CD14-positive monocyte (primary cell): ENCODE measurements at regions not wholly inside any gene's neighbourhood (a gene's known extent, or its start where the extent isn't known, plus 50 kb on each side); places are given as distances from the start of the nearest gene placed in this dataset.

ENCODE experiments used
- DNase-seq, 3 donors: peaks; one replicate each; pipeline ENCODE4 v3.0.0-alpha.2; 2011 to 2022
- H2AFZ ChIP-seq: 2 replicates; pipeline ENCODE4 v1.6.0; 2012; ENCODE audit warnings: mild to moderate bottlenecking, low read depth, low read length, inconsistent platforms; ENCODE audit not compliant: insufficient read depth, poor library complexity, severe bottlenecking
- H3K27ac ChIP-seq, 2 donors: 1 replicate in 1 of 2; 2 replicates in 1 of 2; pipeline ENCODE4 v1.5.1; 2012 to 2013; ENCODE audit warnings: low read length in 2 of 2, control low read depth in 1 of 2, inconsistent platforms in 1 of 2, low read depth in 1 of 2, mild to moderate bottlenecking in 1 of 2
- H3K27me3 ChIP-seq, 2 donors: one replicate each; pipeline versions ENCODE4 v1.6.0 to v1.6.1; 2011 to 2013; ENCODE audit warnings: low read length in 2 of 2; ENCODE audit not compliant: control insufficient read depth in 2 of 2, insufficient read depth in 2 of 2
- H3K36me3 ChIP-seq, 2 donors: replicated peaks in 1 of 2; 1 replicate in 1 of 2; 2 replicates in 1 of 2; pipeline versions ENCODE4 v1.5.1 to v1.6.1; 2012 to 2013; ENCODE audit warnings: low read length in 2 of 2, control low read depth in 1 of 2, inconsistent platforms in 1 of 2, mild to moderate bottlenecking in 1 of 2; ENCODE audit not compliant: insufficient read depth in 2 of 2, control insufficient read depth in 1 of 2
- H3K4me1 ChIP-seq, 2 donors: 1 replicate in 1 of 2; 2 replicates in 1 of 2; pipeline versions ENCODE4 v1.5.1 to v1.6.1; 2012 to 2013; ENCODE audit warnings: low read length in 2 of 2, control low read depth in 1 of 2, inconsistent platforms in 1 of 2, mild to moderate bottlenecking in 1 of 2, moderate library complexity in 1 of 2; ENCODE audit not compliant: insufficient read depth in 2 of 2, control insufficient read depth in 1 of 2
- H3K4me2 ChIP-seq: replicated peaks from 2 replicates; pipeline ENCODE3; 2012; ENCODE audit warnings: low read length, moderate library complexity, mild to moderate bottlenecking; ENCODE audit not compliant: poor library complexity, severe bottlenecking; ENCODE audit errors: extremely low read depth
- H3K4me3 ChIP-seq, 3 experiments: fragments of 200-600 bp in 1 of 3; sonication (generic) in 1 of 3; replicated peaks in 1 of 3; 1 replicate in 2 of 3; 2 replicates in 1 of 3; pipeline ENCODE4 v1.5.1; 2011 to 2013; ENCODE audit warnings: low read length in 3 of 3, mild to moderate bottlenecking in 3 of 3, control low read depth in 2 of 3, low read depth in 2 of 3, inconsistent platforms in 1 of 3, moderate library complexity in 1 of 3
- H3K79me2 ChIP-seq: 2 replicates; pipeline ENCODE4 v1.6.0; 2012; ENCODE audit warnings: mild to moderate bottlenecking, control low read depth, inconsistent platforms, low read length, moderate library complexity; ENCODE audit not compliant: insufficient read depth
- H3K9ac ChIP-seq: 2 replicates; pipeline ENCODE4 v1.6.0; 2017; ENCODE audit warnings: low read length, mild to moderate bottlenecking; ENCODE audit not compliant: insufficient read depth, poor library complexity, severe bottlenecking
- H3K9me3 ChIP-seq, 2 donors: replicated peaks in 1 of 2; 1 replicate in 1 of 2; 2 replicates in 1 of 2; pipeline versions ENCODE4 v1.5.1 to v1.6.1; 2012 to 2013; ENCODE audit warnings: low read length in 2 of 2, control low read depth in 1 of 2; ENCODE audit not compliant: control insufficient read depth in 1 of 2, insufficient read depth in 1 of 2
- H4K20me1 ChIP-seq: 2 replicates; pipeline ENCODE4 v1.6.0; 2012; ENCODE audit warnings: mild to moderate bottlenecking, low read length, control low read depth, moderate library complexity; ENCODE audit not compliant: insufficient read depth
- H3K27ac Mint-ChIP-seq, 7 donors: one replicate each; pipeline ENCODE4 v1.8.0; 2020; ENCODE audit warnings: mild to moderate bottlenecking in 7 of 7, mixed read lengths in 7 of 7, moderate library complexity in 6 of 7, inconsistent platforms in 2 of 7
- H3K27me3 Mint-ChIP-seq, 3 donors: one replicate each; pipeline ENCODE4 v1.8.0; 2021 to 2022; ENCODE audit warnings: low read depth in 3 of 3, mild to moderate bottlenecking in 3 of 3, mixed read lengths in 3 of 3, moderate library complexity in 3 of 3, inconsistent platforms in 1 of 3
- H3K36me3 Mint-ChIP-seq, 2 donors: one replicate each; pipeline ENCODE4 v1.8.0; 2020; ENCODE audit warnings: mixed read lengths in 2 of 2, inconsistent platforms in 1 of 2, mild to moderate bottlenecking in 1 of 2
- H3K4me1 Mint-ChIP-seq: one replicate; pipeline ENCODE4 v1.8.0; 2020; ENCODE audit warnings: mild to moderate bottlenecking, mixed read lengths
- H3K4me3 Mint-ChIP-seq, 2 donors: one replicate each; pipeline ENCODE4 v1.8.0; 2020; ENCODE audit warnings: mild to moderate bottlenecking in 2 of 2, mixed read lengths in 2 of 2, moderate library complexity in 1 of 2
- H3K9me3 Mint-ChIP-seq, 7 donors: one replicate each; pipeline ENCODE4 v1.8.0; 2020 to 2022; ENCODE audit warnings: mixed read lengths in 7 of 7, mild to moderate bottlenecking in 6 of 7, moderate library complexity in 6 of 7, inconsistent platforms in 2 of 7
- CTCF ChIP-seq: fragments of 200-600 bp; IDR thresholded peaks from one replicate; pipeline ENCODE4 v1.8.0; 2022; ENCODE audit warnings: antibody characterized with exemption, mild to moderate bottlenecking
- WGBS: methylation state at CpG from one replicate; pipeline ENCODE4 v1.1.5; 2013; ENCODE audit warnings: missing lambda C conversion rate; ENCODE audit not compliant: insufficient coverage; 5-methylcytosine and 5-hydroxymethylcytosine counted together
- intact Hi-C, 2 donors: fragments of 100-400 bp; cut with micrococcal nuclease; formaldehyde crosslinking; loops; one replicate each; pipeline versions ENCODE4 v1.15.0 to v1.15.1; 2023

GRCh38 chr5:110242950-110243349 is 483.5 kb downstream of the TMEM232 start:
- H3K27ac Mint-ChIP-seq: no peak overlapping the region
- intact Hi-C loops: no loop called here
- H3K9ac ChIP-seq: no peak overlapping the region
- H3K27ac ChIP-seq: no peak overlapping the region
- H3K79me2 ChIP-seq: no peaks in the 10 kb centered on the region
- no peaks in the 10 kb centered on the region for H3K36me3 Mint-ChIP-seq
- H3K27me3 Mint-ChIP-seq: peaks cover 0 to 2% (median 2%) of the 10 kb centered on the region in 3 donors
- H3K4me2 ChIP-seq: no peak overlapping the region
- no peak for DNase-seq
- H3K9me3 ChIP-seq: no peaks in the 10 kb centered on the region
- WGBS: 100% methylated on average over 1 of the region's 4 CpGs
- H3K4me1 ChIP-seq: no peaks in the 10 kb centered on the region
- H4K20me1 ChIP-seq: no peaks in the 10 kb centered on the region
- no peaks in the 10 kb centered on the region for H3K36me3 ChIP-seq
- no peak overlapping the region for H3K4me3 ChIP-seq
- peaks cover 0 to 8% (median 3%) of the 10 kb centered on the region in 7 donors for H3K9me3 Mint-ChIP-seq
- H3K27me3 ChIP-seq: no peaks in the 10 kb centered on the region
- H2AFZ ChIP-seq: no peak overlapping the region
- TF ChIP-seq CTCF: no peak
- no peak overlapping the region for H3K4me3 Mint-ChIP-seq
- H3K4me1 Mint-ChIP-seq: no peaks in the 10 kb centered on the region

- H3K36me3 Mint-ChIP-seq: no peaks in the 10 kb centered on the region
- no peaks in the 10 kb centered on the region for H3K4me1 Mint-ChIP-seq
- Histone ChIP-seq H3K4me3 (no peak overlapping the region), H2AFZ (no peak overlapping the region), H3K4me1 (no peaks in the 10 kb centered on the region), H4K20me1 (no peaks in the 10 kb centered on the region), H3K27ac (no peak overlapping the region), H3K27me3 (no peaks in the 10 kb centered on the region), H3K9me3 (no peaks in the 10 kb centered on the region), H3K79me2 (no peaks in the 10 kb centered on the region), H3K4me2 (no peak overlapping the region), H3K36me3 (no peaks in the 10 kb centered on the region), H3K9ac (no peak overlapping the region)
- no peak for DNase-seq
- no peak overlapping the region for H3K27ac Mint-ChIP-seq
- H3K9me3 Mint-ChIP-seq: peaks cover 0 to 5% (median 0%) of the 10 kb centered on the region in 7 donors
- no peak overlapping the region for H3K4me3 Mint-ChIP-seq
- no CpG with 5 or more reads among the region's 3 CpGs for WGBS
- no peak for TF ChIP-seq CTCF
- intact Hi-C loops: no loop called here
- no peaks in the 10 kb centered on the region for H3K27me3 Mint-ChIP-seq
These were observed 477.6 kb downstream of the TMEM232 start for GRCh38 chr5:110248921-110249320.
